A673 (cell line): ENCODE measurements at regions not wholly inside any gene's neighbourhood (a gene's known extent, or its start where the extent isn't known, plus 50 kb on each side); places are given as distances from the start of the nearest gene placed in this dataset.
A peak's percentile ranks its signal among the peaks of the same experiment; 100 is the strongest.

Experiments used
- BruUV-seq: library from RNA; stranded (reverse); fragments of 400-500 nt; replicated peaks from 2 replicates; lab custom pipeline; 2021; lab: Mats Ljungman, UMichigan
- CTCF ChIA-PET: fragments of 300-600 bp; sonication (Branson Sonifier 250); formaldehyde crosslinking; loops from one replicate; lab custom pipeline; 2022; ENCODE audit warnings: antibody characterized with exemption; lab: Charles Lee
- POLR2A ChIA-PET: fragments of 300-600 bp; sonication (Branson Sonifier 250); formaldehyde crosslinking; loops from one replicate; lab custom pipeline; 2022; ENCODE audit warnings: antibody characterized with exemption; ENCODE audit not compliant: low non-redundant PET; lab: Charles Lee
- DNase-seq: peaks from one replicate; pipeline ENCODE4 v3.0.0-alpha.2; 2015; ENCODE audit warnings: low spot score
- H3K27ac ChIP-seq: fragments of 200-600 bp; sonication (generic); 2 replicates; pipeline ENCODE4 v1.5.1; 2016; ENCODE audit warnings: mixed run types, low read depth, mild to moderate bottlenecking, mixed read lengths, antibody characterized with exemption, low read length; ENCODE audit not compliant: poor library complexity, severe bottlenecking
- H3K27me3 ChIP-seq: fragments of 200-600 bp; sonication (generic); replicated peaks from 2 replicates; pipeline ENCODE4 v1.6.1; 2017; ENCODE audit warnings: mixed run types, low read depth, mild to moderate bottlenecking, mixed read lengths, antibody characterized with exemption, low read length; ENCODE audit not compliant: insufficient read depth, poor library complexity
- H3K36me3 ChIP-seq: fragments of 200-600 bp; sonication (generic); 2 replicates; pipeline ENCODE4 v1.6.1; 2016; ENCODE audit warnings: mixed run types, mild to moderate bottlenecking, mixed read lengths, antibody characterized with exemption, low read length; ENCODE audit not compliant: insufficient read depth, poor library complexity, severe bottlenecking
- H3K4me1 ChIP-seq: fragments of 200-600 bp; sonication (generic); 2 replicates; pipeline ENCODE4 v1.6.1; 2017; ENCODE audit warnings: mixed run types, mild to moderate bottlenecking, mixed read lengths, antibody characterized with exemption, low read length; ENCODE audit not compliant: insufficient read depth, poor library complexity, severe bottlenecking
- H3K4me3 ChIP-seq: fragments of 200-600 bp; sonication (generic); 2 replicates; pipeline ENCODE4 v1.5.1; 2016; ENCODE audit warnings: low read depth, mixed run types, mild to moderate bottlenecking, mixed read lengths, low read length; ENCODE audit not compliant: poor library complexity, severe bottlenecking
- H3K9me3 ChIP-seq: fragments of 200-600 bp; sonication (generic); 2 replicates; pipeline ENCODE4 v1.6.1; 2016; ENCODE audit warnings: mixed run types, low read depth, mild to moderate bottlenecking, mixed read lengths, antibody characterized with exemption, low read length; ENCODE audit not compliant: poor library complexity, severe bottlenecking
- CTCF ChIP-seq: fragments of 300-800, 200-600 bp; sonication (generic); conservative IDR thresholded peaks from 2 replicates; pipeline ENCODE4 v1.5.1; 2017; ENCODE audit warnings: low read depth, mild to moderate bottlenecking, antibody characterized with exemption, low read length, moderate library complexity, mixed read lengths
- EZH2 ChIP-seq: fragments of 200-600 bp; sonication (generic); IDR thresholded peaks from 2 replicates; pipeline ENCODE4 v1.6.1; 2017; ENCODE audit warnings: borderline replicate concordance, low read depth, mild to moderate bottlenecking, mixed read lengths, antibody characterized with exemption, low read length; ENCODE audit not compliant: poor library complexity, severe bottlenecking
- intact Hi-C: fragments of 100-400 bp; cut with micrococcal nuclease; formaldehyde crosslinking; loops from one replicate; pipeline ENCODE4 v1.10.0; 2022; ENCODE audit not compliant: unreplicated experiment

- BruUV-seq: no TSS peak
- H3K9me3 ChIP-seq: no peaks in the 10 kb centered on the region
- TF ChIP-seq EZH2 (no peak), CTCF (no peak)
- intact Hi-C loops: no loop called here
- ChIA-PET CTCF (no interaction called here), POLR2A (no interaction called here)
- DNase-seq: no peak
- no peak overlapping the region for H3K27ac ChIP-seq
- H3K4me3 ChIP-seq: no peak overlapping the region
- H3K27me3 ChIP-seq: no peaks in the 10 kb centered on the region
- H3K4me1 ChIP-seq: no peaks in the 10 kb centered on the region
- no peaks in the 10 kb centered on the region for H3K36me3 ChIP-seq
Measured at GRCh38 chr11:38043060-38043459, 1445.0 kb upstream of the RAG2 start.

GRCh38 chr11:38038777-38039176 lies 1440.7 kb upstream of the RAG2 start:
- H3K27me3 ChIP-seq: no peaks in the 10 kb centered on the region
- H3K27ac ChIP-seq: no peak overlapping the region
- intact Hi-C loops: no loop called here
- CTCF ChIA-PET: no interaction called here
- H3K4me1 ChIP-seq: no peaks in the 10 kb centered on the region
- no TSS peak for BruUV-seq
- POLR2A ChIA-PET: no interaction called here
- TF ChIP-seq CTCF (no peak), EZH2 (no peak)
- no peak overlapping the region for H3K4me3 ChIP-seq
- DNase-seq: no peak
- H3K9me3 ChIP-seq: no peaks in the 10 kb centered on the region
- no peaks in the 10 kb centered on the region for H3K36me3 ChIP-seq

DNA sequence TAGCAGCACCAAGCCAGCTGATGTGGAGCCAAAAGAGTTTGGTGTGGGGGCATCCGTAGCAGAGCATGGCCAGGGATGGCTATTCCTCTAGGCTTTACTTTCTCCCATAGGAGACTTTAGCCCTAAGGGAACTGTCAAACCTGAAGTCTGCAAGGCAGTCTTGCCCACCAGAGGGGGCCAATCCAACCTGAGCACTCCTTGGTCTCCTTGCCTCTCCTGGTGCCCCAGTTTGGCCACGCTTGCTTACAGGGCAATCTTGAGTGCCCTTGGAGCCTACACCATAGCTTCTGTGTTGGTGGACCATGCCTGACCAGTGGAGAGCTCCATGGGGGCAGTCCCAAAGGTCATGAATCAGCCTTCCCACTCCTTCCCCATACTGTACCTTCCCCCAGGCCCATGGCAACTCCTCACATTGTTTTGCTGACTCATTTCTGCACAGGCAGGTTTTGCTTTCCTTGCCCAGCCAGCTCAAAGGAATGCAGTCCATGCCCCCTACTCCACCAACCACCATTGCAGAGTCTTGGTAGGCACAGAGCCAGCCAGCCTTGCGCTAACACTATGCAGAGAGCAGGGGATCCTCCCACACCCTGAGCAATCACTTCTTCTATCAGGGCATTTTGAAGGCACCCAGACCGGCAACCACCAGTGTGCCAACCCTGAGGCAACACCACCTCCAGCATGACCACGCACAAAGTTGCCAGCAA lies 1421.2 kb upstream of the RAG2 start:
- no peaks in the 10 kb centered on the region for H3K36me3 ChIP-seq
- H3K27ac ChIP-seq: no peak overlapping the region
- DNase-seq: peak; percentile 23
- intact Hi-C loops: no loop called here
- CTCF ChIA-PET: no interaction called here
- BruUV-seq: no TSS peak
- no peak overlapping the region for H3K4me3 ChIP-seq
- peaks cover 15% of the 10 kb centered on the region for H3K9me3 ChIP-seq
- POLR2A ChIA-PET: no interaction called here
- TF ChIP-seq CTCF (peak; percentile 36; the same call in 1 of the 2 replicates), EZH2 (no peak)
- peaks cover 4% of the 10 kb centered on the region for H3K4me1 ChIP-seq
- no peaks in the 10 kb centered on the region for H3K27me3 ChIP-seq
